ENCODE measurements at regions not wholly inside any gene's neighbourhood (a gene's known extent, or its start where the extent isn't known, plus 50 kb on each side); places are given as distances from the start of the nearest gene placed in this dataset.

DNA sequence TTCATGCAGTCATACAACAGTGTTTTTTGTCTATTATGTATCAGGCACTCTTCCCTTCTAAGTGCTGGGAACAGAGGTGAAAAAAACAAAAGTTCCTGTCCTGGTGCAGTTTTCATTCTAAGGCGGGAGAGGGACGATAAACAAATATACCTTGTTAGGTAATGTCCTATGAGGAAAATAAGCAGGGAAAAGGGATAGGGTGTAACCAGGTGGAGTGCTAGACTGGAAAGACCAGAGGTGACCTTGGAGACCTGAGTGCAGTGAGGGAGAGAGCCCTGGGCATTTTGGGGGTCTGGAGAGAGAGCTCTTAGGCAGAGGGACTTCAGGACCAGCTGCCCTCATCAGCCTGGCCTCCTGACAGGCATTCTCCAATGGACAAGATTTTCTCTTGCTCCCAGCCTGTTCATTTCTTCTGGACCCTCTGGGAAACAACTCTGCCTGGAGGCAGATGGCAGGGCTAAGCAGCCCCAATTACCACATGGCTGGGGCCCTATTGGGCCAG, 97.2 kb upstream of the TJP1 start:
- Histone ChIP-seq H3K27ac (ENCODE audit: low read depth) (no peak overlapping the region), H3K4me3 (ENCODE audit: low read depth, low read length) (no peak overlapping the region), H3K36me3 (ENCODE audit: insufficient read depth) (no peaks in the 10 kb centered on the region), H3K4me1 (ENCODE audit: insufficient read depth) (no peaks in the 10 kb centered on the region)
- 96% methylated on average over 2 of the region's 2 CpGs for WGBS
- DNase-seq (ENCODE audit: extremely low spot score), result no peak

DNA sequence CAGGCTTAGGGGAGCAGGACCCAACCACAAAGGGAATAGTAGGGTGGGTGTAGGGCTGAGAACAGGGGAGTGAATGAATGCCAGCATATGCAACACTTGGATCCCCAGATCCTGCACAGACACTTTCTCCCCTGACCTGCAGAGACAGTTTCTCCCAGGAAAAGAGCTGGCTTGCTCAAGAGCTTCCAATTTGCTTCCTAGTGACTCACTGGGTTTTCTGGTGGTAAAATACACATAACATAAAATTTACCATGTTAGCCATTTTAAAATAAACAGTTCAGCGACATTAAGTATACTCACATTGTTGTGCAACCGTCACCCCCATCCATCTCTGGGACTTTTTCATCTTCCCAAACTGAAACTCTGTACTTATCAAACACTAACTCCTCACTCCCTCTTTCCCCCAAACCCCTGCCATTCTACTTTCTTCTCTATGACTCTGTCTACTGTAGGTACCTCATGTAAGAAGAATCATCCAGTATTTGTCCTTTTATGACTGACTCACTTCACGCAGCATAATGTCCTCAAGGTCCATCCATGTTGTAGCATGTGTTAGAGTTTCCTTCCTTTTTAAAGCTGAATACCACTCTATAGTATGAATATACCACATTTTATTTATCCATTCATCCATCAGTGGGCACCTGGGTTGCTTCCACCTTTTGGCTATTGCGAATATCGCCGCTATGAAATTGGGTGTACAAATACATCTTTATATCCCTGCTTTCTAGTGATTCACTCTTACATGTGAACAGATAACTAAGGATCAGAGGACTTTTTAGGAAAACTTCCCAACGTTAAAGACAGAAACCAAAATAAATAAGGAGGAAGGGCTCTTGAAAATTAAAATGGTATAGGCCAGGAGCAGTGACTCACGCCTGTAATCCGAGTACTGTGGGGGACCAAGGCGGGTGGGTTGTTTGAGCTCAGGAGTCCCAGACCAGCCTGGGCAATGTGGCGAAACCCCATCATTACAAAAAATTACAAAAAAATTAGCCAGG, 95.6 kb upstream of the TJP1 start:
- Histone ChIP-seq H3K36me3 (ENCODE audit: insufficient read depth) (no peaks in the 10 kb centered on the region), H3K4me3 (ENCODE audit: low read depth, low read length) (no peak overlapping the region), H3K27ac (ENCODE audit: low read depth) (no peak overlapping the region), H3K4me1 (ENCODE audit: insufficient read depth) (no peaks in the 10 kb centered on the region)
- WGBS, result 83% methylated on average over 11 of the region's 11 CpGs
- no peak for DNase-seq (ENCODE audit: extremely low spot score)

DNA sequence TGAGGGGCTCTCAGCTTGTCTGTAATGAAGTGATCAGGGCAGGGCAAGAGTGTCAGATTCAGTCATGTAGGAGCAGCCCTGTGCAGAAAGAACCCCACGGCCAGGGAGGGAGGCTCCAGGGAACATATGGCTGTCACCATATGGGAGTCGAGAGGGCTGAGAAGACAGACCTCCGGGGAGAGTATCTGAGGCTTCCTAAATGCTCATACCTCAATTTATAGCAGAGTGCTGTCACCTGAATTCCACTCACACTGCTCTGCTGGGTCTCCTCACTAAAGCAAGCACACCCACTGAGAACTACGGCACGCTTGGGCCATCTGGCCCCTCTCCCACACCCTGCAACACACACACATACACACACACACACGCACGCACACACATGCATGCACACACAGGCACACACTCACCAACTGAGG, 92.3 kb upstream of the TJP1 start:
- no peak for DNase-seq (ENCODE audit: extremely low spot score)
- Histone ChIP-seq H3K4me1 (ENCODE audit: insufficient read depth) (no peaks in the 10 kb centered on the region), H3K4me3 (ENCODE audit: low read depth, low read length) (no peak overlapping the region), H3K36me3 (ENCODE audit: insufficient read depth) (no peaks in the 10 kb centered on the region), H3K27ac (ENCODE audit: low read depth) (no peak overlapping the region)
- WGBS, result 49% methylated on average over 7 of the region's 7 CpGs

DNA sequence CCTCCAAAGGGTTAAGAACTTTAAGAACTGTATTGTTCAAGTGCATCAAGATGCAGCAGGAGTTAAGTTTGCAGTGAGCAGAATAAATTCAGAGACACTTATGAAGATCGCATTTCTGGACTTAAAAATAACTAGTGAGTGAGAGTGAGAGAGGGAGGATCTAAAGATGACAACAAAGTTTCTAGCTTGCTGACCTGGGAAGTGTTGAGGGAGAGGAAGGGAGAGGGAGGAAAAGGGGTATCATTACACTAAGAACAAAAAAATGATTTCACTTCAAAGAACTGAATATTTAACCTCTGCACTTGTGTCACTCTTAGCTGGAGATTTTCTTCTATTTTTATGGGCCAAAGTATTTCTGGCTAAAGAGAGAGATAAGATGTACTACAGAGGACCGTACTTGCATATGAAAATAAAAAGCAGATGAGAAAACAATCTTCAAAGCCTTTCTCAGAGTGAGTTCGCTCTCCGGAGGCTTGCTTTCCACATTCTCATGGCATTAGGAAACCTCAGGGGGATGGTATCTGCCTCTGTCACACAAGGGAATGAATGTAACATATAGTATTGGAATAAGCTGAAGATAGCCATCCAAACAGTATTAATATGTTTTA, 91.4 kb upstream of the TJP1 start:
- 20% methylated on average over 4 of the region's 4 CpGs for WGBS
- Histone ChIP-seq H3K36me3 (ENCODE audit: insufficient read depth) (no peaks in the 10 kb centered on the region), H3K4me1 (ENCODE audit: insufficient read depth) (no peaks in the 10 kb centered on the region), H3K27ac (ENCODE audit: low read depth) (no peak overlapping the region), H3K4me3 (ENCODE audit: low read depth, low read length) (no peak overlapping the region)
- DNase-seq (ENCODE audit: extremely low spot score), result no peak

DNA sequence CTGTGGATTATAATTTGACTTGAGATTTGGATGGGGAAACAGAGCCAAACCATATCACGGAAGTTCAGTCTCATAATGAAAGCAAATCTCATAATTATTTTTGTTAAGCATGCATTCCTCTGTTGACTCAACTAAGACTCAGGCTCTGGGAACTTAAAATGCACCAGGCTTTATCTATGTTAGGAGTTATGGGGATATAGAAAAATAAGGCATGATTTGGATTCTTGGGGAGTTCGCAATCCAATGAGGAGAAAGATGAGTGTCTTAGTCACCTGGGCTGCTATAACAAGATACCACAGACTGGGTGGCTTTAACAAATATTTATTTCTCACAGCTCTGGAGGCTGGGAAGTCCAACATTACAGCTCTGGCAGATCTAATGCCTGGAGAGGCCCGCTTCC, 89.4 kb upstream of the TJP1 start:
- Histone ChIP-seq H3K36me3 (ENCODE audit: insufficient read depth) (no peaks in the 10 kb centered on the region), H3K27ac (ENCODE audit: low read depth) (no peak overlapping the region), H3K4me1 (ENCODE audit: insufficient read depth) (no peaks in the 10 kb centered on the region), H3K4me3 (ENCODE audit: low read depth, low read length) (no peak overlapping the region)
- 59% methylated on average over 3 of the region's 3 CpGs for WGBS
- DNase-seq (ENCODE audit: extremely low spot score), result no peak

DNA sequence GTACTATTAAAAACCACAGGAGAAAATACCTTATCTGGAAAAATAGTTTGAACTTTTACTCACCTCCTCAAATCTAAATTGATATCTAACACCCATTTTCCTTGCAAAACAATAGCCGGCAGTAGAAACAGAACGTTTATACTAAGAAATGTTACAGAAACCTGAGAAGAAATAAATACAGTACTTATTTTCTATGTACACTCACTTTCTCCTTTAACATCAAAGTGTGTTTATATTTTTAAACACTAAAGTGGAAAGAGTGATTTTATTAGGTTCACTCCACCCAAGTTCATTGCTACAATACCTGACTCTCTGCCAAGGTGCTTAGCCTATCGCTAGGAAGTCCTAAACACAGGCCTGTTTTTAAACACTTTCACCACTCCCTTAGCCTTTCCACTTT, 87.8 kb upstream of the TJP1 start:
- Histone ChIP-seq H3K4me1 (ENCODE audit: insufficient read depth) (no peaks in the 10 kb centered on the region), H3K4me3 (ENCODE audit: low read depth, low read length) (no peak overlapping the region), H3K27ac (ENCODE audit: low read depth) (no peak overlapping the region), H3K36me3 (ENCODE audit: insufficient read depth) (no peaks in the 10 kb centered on the region)
- no peak for DNase-seq (ENCODE audit: extremely low spot score)
- 27% methylated on average over 3 of the region's 3 CpGs for WGBS

DNA sequence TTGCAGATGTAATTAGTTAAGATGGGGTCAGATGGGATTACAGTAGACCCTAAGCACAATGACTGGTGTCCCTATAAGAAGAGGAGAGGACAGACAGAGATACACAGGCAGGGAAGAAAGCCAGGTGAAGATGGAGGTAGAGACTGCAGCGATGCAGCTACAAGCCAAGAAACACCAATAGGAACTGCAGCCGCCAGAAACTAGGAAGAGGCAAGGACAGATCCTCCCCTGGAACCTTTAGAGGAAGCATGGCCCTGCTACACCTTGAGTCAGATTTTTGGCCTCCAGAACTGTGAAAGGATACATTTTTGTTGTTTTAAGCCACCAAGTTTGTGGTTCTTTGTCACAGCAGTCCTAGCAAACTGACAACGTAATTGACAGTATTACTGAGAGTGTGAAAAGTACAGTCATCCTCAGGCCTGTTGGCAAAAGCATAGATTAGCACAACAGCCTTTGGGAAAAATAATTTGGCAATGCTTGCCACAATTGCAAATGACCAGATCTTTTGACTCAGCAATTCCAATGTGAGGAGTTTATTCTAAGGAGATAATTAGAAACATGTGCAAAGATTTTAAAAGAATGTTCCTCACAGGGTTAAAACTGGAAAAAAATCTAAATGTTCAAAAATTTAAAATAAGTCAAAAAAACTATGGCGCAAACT, 82.6 kb upstream of the TJP1 start:
- H3K4me3 ChIP-seq (ENCODE audit: low read depth, low read length), result no peak overlapping the region
- DNase-seq (ENCODE audit: extremely low spot score), result no peak
- no peaks in the 10 kb centered on the region for H3K36me3 ChIP-seq (ENCODE audit: insufficient read depth)
- no peak overlapping the region for H3K27ac ChIP-seq (ENCODE audit: low read depth)
- 81% methylated on average over 4 of the region's 4 CpGs for WGBS
- H3K4me1 ChIP-seq (ENCODE audit: insufficient read depth), result no peaks in the 10 kb centered on the region

DNA sequence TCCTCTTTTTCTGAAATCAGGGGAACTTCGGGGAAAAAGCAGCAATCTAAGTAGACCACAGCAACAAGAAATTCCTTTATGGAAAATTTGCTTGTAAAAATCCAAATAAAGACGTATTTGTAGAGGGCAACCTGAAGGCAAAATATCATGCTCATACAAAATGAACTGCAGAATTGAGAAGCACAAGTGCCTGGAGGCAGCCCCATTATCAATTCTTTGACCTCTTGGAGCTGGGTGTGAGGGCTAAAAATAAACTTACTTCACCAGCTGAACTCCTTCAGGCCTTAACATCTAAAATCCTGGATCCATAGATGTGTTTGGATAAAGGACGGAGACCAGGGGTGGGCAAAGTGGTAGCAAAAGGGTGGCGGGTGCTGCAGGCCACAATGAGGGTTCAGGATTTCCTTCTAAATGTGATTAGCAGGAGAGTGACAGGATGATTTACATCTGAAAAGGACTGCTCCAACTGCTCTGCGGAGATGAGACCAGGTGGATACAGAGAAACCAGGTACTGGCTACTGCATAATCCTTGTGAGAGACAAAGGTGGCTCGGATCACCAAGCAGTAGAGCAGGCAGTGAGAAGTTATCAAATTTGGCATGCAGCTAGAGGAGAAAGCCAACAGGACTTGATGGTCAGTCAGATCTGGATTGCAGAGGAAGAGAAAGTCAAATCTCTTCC, 81.7 kb upstream of the TJP1 start:
- Histone ChIP-seq H3K4me3 (ENCODE audit: low read depth, low read length) (no peak overlapping the region), H3K27ac (ENCODE audit: low read depth) (no peak overlapping the region), H3K36me3 (ENCODE audit: insufficient read depth) (no peaks in the 10 kb centered on the region), H3K4me1 (ENCODE audit: insufficient read depth) (no peaks in the 10 kb centered on the region)
- DNase-seq (ENCODE audit: extremely low spot score), result no peak
- WGBS, result 88% methylated on average over 6 of the region's 6 CpGs

DNA sequence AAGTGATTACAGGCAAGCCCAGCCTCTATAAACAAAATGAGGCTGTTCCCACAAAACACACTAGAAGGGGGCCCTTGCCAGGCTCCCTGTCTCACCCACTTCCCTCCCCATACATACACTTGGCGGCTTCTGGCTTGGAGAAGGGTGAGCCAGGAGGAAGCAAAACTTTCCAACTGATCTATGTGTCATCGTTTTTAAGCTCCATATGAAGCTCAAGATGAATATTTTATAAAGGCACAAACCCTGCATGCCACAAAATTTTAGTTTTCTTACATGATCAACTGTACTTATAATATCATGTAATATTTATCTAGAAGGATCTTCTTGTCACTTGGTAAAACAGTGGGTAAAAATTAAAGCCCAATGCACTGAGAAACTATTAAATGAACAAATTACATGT, 80.8 kb upstream of the TJP1 start:
- Histone ChIP-seq H3K4me1 (ENCODE audit: insufficient read depth) (no peaks in the 10 kb centered on the region), H3K36me3 (ENCODE audit: insufficient read depth) (no peaks in the 10 kb centered on the region), H3K27ac (ENCODE audit: low read depth) (no peak overlapping the region), H3K4me3 (ENCODE audit: low read depth, low read length) (no peak overlapping the region)
- DNase-seq (ENCODE audit: extremely low spot score), result no peak
- WGBS, result 80% methylated on average over 2 of the region's 2 CpGs

DNA sequence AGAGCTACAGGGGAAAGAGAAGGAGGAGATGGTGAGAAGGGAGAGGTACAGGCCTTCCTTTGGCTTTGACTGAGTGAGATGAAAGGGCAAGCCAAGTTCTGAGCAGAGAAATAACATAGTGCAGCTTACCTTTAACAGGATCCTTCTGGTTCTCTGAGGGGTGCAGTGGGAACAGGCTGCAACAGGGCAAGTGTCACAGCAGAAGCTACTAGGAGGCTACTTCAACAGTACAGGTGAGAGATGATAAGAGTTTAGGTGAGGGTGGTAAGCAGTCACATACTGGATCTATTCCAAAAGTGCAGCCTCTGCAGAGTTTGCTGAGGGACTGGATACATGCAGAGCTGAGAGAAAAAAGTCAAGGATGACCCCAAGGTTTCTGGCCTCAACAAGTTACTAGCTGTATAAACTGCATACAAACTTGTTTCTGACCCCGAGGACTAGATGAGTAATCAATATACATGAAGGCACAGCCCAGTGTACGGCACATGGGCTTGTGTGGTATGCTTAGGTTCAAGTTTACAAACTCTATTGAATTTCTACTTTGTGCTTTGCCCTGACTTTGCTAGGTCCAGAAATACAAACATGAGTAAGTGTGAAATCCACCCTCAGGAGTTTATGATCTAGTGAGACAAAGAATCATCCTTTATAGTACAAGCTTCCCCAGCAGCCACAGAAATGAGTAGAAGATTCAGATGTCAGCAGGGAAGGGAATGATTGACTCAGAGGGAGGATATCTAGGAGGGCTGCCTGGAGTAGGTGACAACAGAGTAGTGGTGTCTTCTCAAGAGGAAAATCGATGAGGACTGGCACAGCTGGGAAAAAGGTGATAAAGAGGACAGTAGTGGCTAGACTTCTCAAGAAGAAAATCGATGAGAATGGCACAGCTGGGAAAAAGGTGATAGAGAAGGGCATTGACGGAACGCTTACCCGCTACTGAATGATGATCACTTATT, 78.2 kb upstream of the TJP1 start:
- WGBS, result 90% methylated on average over 7 of the region's 7 CpGs
- no peaks in the 10 kb centered on the region for H3K4me1 ChIP-seq (ENCODE audit: insufficient read depth)
- H3K27ac ChIP-seq (ENCODE audit: low read depth), result no peak overlapping the region
- no peaks in the 10 kb centered on the region for H3K36me3 ChIP-seq (ENCODE audit: insufficient read depth)
- DNase-seq (ENCODE audit: extremely low spot score), result no peak
- no peak overlapping the region for H3K4me3 ChIP-seq (ENCODE audit: low read depth, low read length)

DNA sequence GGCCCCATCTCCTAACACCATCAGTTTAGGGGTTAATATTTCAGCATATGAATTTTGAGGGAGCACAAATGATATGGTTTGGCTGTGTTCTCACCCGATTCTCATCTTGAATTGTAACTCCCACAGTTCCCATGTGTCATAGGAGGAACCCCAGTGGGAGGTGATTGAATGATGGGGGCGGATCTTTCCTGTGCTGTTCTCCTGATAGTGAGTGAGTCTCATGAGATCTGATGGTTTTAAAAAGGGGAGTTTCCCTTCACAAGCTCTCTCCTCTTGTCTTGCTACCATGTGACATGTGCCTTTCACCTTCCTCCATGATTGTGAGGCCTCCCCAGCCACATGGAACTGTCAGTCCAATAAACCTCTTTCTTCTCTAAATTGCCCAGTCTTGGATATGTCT, 73.8 kb upstream of the TJP1 start:
- 85% methylated on average over 2 of the region's 2 CpGs for WGBS
- Histone ChIP-seq H3K4me3 (ENCODE audit: low read depth, low read length) (no peak overlapping the region), H3K36me3 (ENCODE audit: insufficient read depth) (no peaks in the 10 kb centered on the region), H3K27ac (ENCODE audit: low read depth) (no peak overlapping the region), H3K4me1 (ENCODE audit: insufficient read depth) (no peaks in the 10 kb centered on the region)
- no peak for DNase-seq (ENCODE audit: extremely low spot score)

DNA sequence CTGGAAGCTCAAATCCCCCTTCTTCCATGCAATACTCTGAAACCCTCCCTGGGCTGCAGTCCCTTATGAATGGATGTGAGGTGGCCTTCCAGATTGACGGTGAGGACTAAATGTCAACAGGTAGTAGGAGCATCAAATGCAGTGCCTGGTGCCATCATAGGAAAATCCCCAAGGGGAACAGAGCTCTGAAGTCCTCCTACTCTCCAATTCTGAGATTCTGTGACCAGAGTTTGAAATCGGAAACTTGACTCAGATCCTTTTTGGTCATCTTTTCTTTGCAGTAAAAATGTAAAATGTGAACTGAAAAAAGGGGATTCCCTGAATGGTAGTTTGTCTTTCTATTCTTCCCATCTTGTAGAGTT, 68.8 kb upstream of the TJP1 start:
- WGBS, result 92% methylated on average over 2 of the region's 2 CpGs

More for the DNA sequence above, 68.8 kb upstream of the TJP1 start:
- Histone ChIP-seq H3K27ac (ENCODE audit: low read depth) (no peak overlapping the region), H3K4me3 (ENCODE audit: low read depth, low read length) (no peak overlapping the region), H3K4me1 (ENCODE audit: insufficient read depth) (no peaks in the 10 kb centered on the region), H3K36me3 (ENCODE audit: insufficient read depth) (no peaks in the 10 kb centered on the region)
- no peak for DNase-seq (ENCODE audit: extremely low spot score)

Measured in urinary bladder (tissue), 3 donors.